ENCODE measurements at regions not wholly inside any gene's neighbourhood (a gene's known extent, or its start where the extent isn't known, plus 50 kb on each side); places are given as distances from the start of the nearest gene placed in this dataset.

DNA sequence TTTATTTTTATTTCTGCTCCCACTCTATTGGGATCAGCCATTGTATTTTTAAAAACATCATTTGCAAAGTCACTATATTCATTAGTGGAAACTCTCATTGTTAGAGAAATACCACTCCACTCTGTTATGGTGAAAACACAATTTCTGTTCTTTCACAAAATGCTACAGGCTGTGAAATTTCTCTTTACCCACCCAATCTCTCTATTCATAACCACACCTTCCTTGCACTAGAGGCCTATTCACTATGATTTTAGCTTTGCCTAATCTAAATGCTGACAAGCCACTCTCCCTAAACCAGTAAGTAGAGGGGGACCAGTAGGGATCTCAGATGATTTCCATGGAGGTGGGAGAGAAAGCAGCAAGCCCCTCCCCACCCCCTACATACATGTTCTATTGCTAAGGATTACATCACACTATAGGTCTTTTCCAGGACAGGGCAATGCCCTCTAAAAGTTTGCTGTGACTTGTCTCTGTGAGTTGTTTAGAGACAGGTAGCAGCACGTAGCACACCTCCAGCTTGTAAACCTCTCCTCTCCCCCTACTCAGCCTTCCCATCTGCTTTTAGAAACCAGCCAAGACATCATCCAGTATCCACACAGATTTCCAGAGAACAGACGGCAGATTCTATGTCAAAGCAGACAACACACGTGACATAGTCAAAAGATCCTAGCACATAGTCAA lies 58.3 kb upstream of the PPP1R3C start:
- peak; percentile 27 for DNase-seq

DNA sequence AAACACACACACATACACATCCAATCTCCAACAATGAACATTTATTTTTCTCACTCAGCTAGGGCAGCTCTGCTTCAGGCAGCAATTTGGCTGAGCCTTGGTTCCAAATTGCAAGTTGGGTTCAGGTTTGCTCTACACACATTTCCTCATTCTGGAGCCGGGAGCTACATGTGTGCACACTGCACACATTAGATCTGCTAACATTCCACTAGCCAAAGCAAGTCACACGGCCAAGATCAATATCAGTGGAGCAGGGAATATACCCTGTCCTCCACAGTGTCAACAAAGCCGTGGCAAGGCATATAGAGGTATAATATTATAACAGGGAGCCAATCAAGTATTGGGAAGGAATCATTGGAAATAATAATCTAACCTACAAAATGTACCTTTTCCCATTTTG lies 57.5 kb upstream of the PPP1R3C start:
- no peak for DNase-seq

- DNase-seq, result no peak
Measured at GRCh38 chr10:91689731-91690168, 56.9 kb upstream of the PPP1R3C start.

GRCh38 chr10:91684841-91685240 lies 52.0 kb upstream of the PPP1R3C start:
- no peak for DNase-seq

- DNase-seq, result no peak
Measured at GRCh38 chr10:91683975-91684374, 51.1 kb upstream of the PPP1R3C start.

DNA sequence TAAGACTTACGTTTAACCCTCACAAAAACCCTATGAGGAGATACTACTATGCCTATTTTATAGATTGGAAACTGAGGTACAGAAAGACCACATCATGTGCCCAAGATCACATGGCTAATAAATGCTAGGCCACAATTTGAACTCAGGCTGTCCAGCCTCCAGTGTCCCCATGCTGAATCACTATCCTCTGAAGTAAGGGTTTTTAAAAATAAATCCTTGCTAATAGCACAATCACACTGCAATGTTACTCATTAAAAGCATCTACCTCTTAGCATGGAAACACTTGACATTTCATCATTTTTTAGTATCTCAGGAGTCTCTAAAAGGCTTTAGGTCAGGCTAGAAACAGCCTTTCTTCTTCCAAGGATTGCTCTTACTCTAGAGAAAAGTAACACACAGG lies 50.0 kb upstream of the PPP1R3C start:
- no peak for DNase-seq
